GM12874 (cell line): ENCODE measurements at regions not wholly inside any gene's neighbourhood (a gene's known extent, or its start where the extent isn't known, plus 50 kb on each side); places are given as distances from the start of the nearest gene placed in this dataset.

Source experiments
- TF ChIP-seq, protein P1 (sequence below): IDR thresholded peaks from 2 replicates; pipeline ENCODE4 v1.5.1; 2011; ENCODE audit warnings: low read depth, mild to moderate bottlenecking, control low read depth, low read length, moderate library complexity; ENCODE audit not compliant: insufficient read depth

GRCh38 chr18:24764766-24765165, 304.3 kb downstream of the HRH4 start:
- TF ChIP-seq, protein P1, sequence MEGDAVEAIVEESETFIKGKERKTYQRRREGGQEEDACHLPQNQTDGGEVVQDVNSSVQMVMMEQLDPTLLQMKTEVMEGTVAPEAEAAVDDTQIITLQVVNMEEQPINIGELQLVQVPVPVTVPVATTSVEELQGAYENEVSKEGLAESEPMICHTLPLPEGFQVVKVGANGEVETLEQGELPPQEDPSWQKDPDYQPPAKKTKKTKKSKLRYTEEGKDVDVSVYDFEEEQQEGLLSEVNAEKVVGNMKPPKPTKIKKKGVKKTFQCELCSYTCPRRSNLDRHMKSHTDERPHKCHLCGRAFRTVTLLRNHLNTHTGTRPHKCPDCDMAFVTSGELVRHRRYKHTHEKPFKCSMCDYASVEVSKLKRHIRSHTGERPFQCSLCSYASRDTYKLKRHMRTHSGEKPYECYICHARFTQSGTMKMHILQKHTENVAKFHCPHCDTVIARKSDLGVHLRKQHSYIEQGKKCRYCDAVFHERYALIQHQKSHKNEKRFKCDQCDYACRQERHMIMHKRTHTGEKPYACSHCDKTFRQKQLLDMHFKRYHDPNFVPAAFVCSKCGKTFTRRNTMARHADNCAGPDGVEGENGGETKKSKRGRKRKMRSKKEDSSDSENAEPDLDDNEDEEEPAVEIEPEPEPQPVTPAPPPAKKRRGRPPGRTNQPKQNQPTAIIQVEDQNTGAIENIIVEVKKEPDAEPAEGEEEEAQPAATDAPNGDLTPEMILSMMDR: no peak

DNA sequence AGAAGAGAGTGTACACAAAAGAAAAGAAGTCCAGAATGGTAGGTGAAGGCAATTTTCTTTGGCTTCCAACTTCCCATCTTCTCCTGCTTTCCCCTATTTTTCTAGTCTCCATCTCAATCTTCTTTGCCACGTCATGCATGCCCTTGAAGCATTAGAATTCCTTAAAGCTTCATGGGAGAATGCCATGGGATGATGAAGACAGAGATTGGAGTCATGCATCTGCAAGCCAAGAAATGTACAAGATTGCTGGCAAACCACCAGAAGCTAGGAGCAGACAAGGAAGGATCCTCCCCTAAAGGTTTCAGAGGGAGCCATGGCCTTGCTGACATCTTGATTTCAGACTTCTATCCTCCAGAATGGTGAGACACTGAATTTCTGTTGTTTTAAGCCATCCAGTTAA, 305.9 kb downstream of the HRH4 start:
- TF ChIP-seq, protein P1: no peak

GRCh38 chr18:24770311-24771024, 310.0 kb downstream of the HRH4 start:
- TF ChIP-seq, protein P1: no peak

DNA sequence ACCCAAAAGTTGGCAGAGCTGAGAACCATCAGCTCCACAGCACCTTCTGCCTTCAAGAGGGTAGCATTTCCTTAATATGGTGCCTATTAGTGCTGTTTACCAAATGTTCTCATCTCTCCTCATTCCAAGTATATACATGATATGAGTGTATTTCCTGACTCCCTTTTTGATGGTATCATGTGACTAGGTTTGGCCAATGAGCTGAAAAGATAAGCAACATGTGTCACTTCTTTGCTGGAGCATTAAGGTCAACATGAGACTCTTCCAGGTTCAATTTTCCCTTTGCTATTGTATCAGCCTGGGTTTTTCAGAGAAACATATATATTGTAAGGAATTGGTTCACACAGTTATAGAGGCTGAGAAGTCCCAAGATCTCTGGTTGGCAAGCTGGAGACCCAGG, 310.9 kb downstream of the HRH4 start:
- TF ChIP-seq, protein P1: no peak

DNA sequence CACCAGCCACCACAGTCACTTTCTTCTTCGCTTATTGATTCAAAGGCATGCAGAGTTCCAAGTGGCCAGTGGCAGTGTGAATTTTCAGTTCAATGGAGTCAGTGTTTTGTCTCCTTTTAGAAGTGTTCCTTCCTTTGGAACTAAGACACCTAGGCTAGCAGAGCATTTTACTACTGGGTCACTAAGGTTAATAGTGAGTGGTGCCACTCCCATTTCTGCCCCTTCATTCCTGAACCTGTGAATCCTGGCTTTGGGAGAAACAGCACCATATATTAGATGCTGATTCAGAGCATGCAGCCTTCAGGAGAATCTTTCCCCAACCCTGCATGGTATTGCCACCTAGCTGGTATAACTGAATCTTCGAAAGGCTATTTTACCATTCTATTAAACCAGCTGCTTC, 312.7 kb downstream of the HRH4 start:
- TF ChIP-seq, protein P1: no peak

DNA sequence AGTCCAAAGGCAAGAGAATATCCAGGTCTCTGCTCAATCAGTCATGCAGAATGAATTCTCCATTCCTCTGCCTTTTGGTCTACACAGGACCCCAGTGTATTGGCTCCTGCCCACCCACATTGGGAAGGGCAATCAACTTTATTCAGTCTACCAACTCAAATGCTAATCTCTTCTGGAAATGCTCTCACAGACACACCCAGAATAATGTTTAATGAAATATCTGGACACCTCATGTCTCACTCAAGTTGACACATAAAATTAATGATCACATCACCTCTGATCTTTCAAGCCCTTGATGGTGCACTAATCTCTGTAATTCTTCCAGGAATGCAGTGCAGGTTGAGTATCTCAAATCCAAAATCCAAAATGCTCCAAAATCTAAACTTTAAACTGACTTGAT, 315.6 kb downstream of the HRH4 start:
- TF ChIP-seq, protein P1: no peak

DNA sequence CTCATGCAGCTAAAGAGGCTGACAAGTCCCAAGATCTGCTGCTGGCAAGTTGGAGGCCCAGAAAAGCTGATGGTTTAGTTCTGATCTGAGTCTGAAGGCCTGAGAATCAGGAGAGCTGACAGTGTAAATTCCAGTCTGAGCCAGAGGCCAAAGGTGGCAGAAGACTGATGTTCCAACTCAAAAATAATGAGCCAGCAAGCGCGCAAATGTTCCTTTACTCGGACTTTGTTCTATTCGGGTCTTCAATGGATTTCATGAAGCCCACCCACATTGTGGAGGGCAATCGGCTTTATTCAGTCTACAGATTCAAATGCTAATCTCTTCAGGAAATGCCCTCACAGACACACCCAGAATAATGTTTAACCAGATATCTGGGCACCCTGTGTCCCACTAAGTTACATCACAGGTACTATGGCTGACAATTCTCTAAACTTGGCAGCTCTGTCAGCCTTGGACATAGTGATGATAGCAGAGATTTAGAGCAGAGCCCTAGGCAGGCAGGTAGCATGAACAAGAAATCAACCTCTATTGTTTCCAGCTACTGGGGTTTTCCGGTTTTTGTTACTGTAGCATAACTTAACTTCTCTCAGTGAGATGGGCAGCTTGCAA, 318.5 kb downstream of the HRH4 start:
- TF ChIP-seq, protein P1: no peak
